Osteocyte (in vitro differentiated cells): ENCODE measurements at regions not wholly inside any gene's neighbourhood (a gene's known extent, or its start where the extent isn't known, plus 50 kb on each side); places are given as distances from the start of the nearest gene placed in this dataset.

Source experiments
- DNase-seq: peaks from one replicate; pipeline ENCODE4 v3.0.0; 2021; ENCODE audit warnings: mixed read lengths; ENCODE audit not compliant: unreplicated experiment; ENCODE audit errors: extremely low spot score
- H3K27ac Mint-ChIP-seq: one replicate; pipeline ENCODE4 v1.8.0; 2021; ENCODE audit warnings: mild to moderate bottlenecking, mixed read lengths; ENCODE audit not compliant: unreplicated experiment
- H3K27me3 Mint-ChIP-seq: one replicate; pipeline ENCODE4 v1.8.0; 2021; ENCODE audit warnings: mixed read lengths; ENCODE audit not compliant: unreplicated experiment
- H3K36me3 Mint-ChIP-seq: one replicate; pipeline ENCODE4 v1.8.0; 2021; ENCODE audit warnings: mixed read lengths; ENCODE audit not compliant: unreplicated experiment
- H3K4me1 Mint-ChIP-seq: one replicate; pipeline ENCODE4 v1.8.0; 2021; ENCODE audit warnings: mixed read lengths; ENCODE audit not compliant: unreplicated experiment
- H3K4me3 Mint-ChIP-seq: one replicate; pipeline ENCODE4 v1.8.0; 2021; ENCODE audit warnings: mild to moderate bottlenecking, moderate library complexity, mixed read lengths; ENCODE audit not compliant: unreplicated experiment
- H3K9me3 Mint-ChIP-seq: one replicate; pipeline ENCODE4 v1.8.0; 2021; ENCODE audit warnings: mixed read lengths; ENCODE audit not compliant: unreplicated experiment
- TF ChIP-seq, protein P1 (sequence below): fragments of 200-600 bp; sonication (generic); IDR thresholded peaks from 2 replicates; pipeline ENCODE4 v1.5.0; 2021; ENCODE audit warnings: antibody characterized with exemption, mild to moderate bottlenecking, moderate library complexity

GRCh38 chr11:134794192-134794591 lies 382.1 kb upstream of the B3GAT1 start:
- H3K27ac Mint-ChIP-seq, result no peak overlapping the region
- H3K27me3 Mint-ChIP-seq, result no peaks in the 10 kb centered on the region
- H3K4me1 Mint-ChIP-seq, result peaks cover 2% of the 10 kb centered on the region
- no peaks in the 10 kb centered on the region for H3K36me3 Mint-ChIP-seq
- H3K9me3 Mint-ChIP-seq, result no peaks in the 10 kb centered on the region
- H3K4me3 Mint-ChIP-seq, result no peak overlapping the region
- TF ChIP-seq, protein P1, sequence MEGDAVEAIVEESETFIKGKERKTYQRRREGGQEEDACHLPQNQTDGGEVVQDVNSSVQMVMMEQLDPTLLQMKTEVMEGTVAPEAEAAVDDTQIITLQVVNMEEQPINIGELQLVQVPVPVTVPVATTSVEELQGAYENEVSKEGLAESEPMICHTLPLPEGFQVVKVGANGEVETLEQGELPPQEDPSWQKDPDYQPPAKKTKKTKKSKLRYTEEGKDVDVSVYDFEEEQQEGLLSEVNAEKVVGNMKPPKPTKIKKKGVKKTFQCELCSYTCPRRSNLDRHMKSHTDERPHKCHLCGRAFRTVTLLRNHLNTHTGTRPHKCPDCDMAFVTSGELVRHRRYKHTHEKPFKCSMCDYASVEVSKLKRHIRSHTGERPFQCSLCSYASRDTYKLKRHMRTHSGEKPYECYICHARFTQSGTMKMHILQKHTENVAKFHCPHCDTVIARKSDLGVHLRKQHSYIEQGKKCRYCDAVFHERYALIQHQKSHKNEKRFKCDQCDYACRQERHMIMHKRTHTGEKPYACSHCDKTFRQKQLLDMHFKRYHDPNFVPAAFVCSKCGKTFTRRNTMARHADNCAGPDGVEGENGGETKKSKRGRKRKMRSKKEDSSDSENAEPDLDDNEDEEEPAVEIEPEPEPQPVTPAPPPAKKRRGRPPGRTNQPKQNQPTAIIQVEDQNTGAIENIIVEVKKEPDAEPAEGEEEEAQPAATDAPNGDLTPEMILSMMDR, result no peak
- peak; percentile 76 for DNase-seq

- TF ChIP-seq, protein P1, result no peak
- no peaks in the 10 kb centered on the region for H3K9me3 Mint-ChIP-seq
- no peaks in the 10 kb centered on the region for H3K36me3 Mint-ChIP-seq
- no peak overlapping the region for H3K4me3 Mint-ChIP-seq
- H3K27ac Mint-ChIP-seq, result no peak overlapping the region
- H3K4me1 Mint-ChIP-seq, result peaks cover 2% of the 10 kb centered on the region
- no peaks in the 10 kb centered on the region for H3K27me3 Mint-ChIP-seq
- no peak for DNase-seq
These were observed 380.6 kb upstream of the B3GAT1 start for GRCh38 chr11:134792677-134793076.

GRCh38 chr11:134792044-134792443 lies 380.0 kb upstream of the B3GAT1 start:
- Mint-ChIP-seq H3K9me3 (no peaks in the 10 kb centered on the region), H3K27ac (no peak overlapping the region), H3K4me3 (no peak overlapping the region), H3K27me3 (no peaks in the 10 kb centered on the region), H3K36me3 (no peaks in the 10 kb centered on the region), H3K4me1 (peaks cover 2% of the 10 kb centered on the region)
- DNase-seq, result no peak
- TF ChIP-seq, protein P1, result no peak

DNA sequence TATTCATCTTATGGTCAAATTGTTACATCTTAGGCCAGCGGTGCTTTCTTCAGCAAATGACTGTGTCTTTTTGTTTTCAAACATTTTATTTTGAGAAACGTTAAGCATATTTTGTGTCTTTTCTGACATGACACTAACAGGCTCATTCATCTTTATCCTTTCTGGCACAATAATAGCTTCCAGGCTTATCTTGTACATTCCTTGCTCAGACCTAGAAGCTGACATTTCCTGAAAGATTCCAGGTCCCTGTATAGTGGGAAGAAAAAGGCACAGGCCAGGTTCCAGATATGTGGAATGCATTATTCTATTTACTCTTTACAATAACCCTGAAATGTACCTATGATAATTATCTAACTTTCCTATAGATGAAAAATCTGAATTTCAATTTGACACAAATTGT lies 379.1 kb upstream of the B3GAT1 start:
- Mint-ChIP-seq H3K4me1 (peaks cover 2% of the 10 kb centered on the region), H3K27me3 (no peaks in the 10 kb centered on the region), H3K4me3 (no peak overlapping the region), H3K9me3 (no peaks in the 10 kb centered on the region), H3K27ac (no peak overlapping the region), H3K36me3 (no peaks in the 10 kb centered on the region)
- TF ChIP-seq, protein P1, result no peak
- DNase-seq, result no peak

DNA sequence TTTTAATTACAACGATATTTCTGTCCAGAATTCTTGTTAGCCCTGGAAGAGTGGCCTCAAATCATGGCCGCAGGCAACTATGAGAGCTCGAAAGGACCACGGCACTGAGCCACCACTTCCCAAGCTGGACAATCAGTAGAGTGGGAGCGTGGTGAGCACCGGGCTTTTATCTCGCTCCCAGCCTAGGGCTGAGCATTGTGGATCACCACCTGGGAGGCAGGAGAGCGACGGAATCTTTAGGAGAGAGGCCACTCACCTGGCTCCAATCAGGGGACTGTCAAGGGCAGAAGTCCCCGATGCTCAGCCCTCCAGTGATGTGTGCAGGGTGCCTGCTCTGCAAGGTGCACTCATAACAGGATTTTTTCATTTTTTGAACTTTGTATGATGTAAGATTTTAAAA lies 377.1 kb upstream of the B3GAT1 start:
- Mint-ChIP-seq H3K4me1 (peaks cover 9% of the 10 kb centered on the region), H3K4me3 (no peak overlapping the region), H3K27me3 (no peaks in the 10 kb centered on the region), H3K36me3 (no peaks in the 10 kb centered on the region), H3K27ac (no peak overlapping the region), H3K9me3 (no peaks in the 10 kb centered on the region)
- TF ChIP-seq, protein P1, result no peak
- DNase-seq, result no peak
